GM10266 (cell line): ENCODE measurements at regions not wholly inside any gene's neighbourhood (a gene's known extent, or its start where the extent isn't known, plus 50 kb on each side); places are given as distances from the start of the nearest gene placed in this dataset.
"Not testable (repeated sequence)": the region's sequence is repeated elsewhere in the genome, so short reads cannot be mapped to it uniquely, and the experiment has no call there.

ENCODE experiments used
- DNase-seq: peaks from one replicate; pipeline ENCODE4 v3.0.0; 2012; ENCODE audit errors: extremely low spot score
- CTCF ChIP-seq: IDR thresholded peaks from 2 replicates; pipeline ENCODE4 v1.5.1; 2012; ENCODE audit warnings: mild to moderate bottlenecking, low read depth; ENCODE audit not compliant: control insufficient read depth, insufficient read depth; ENCODE audit errors: missing control alignments

DNA sequence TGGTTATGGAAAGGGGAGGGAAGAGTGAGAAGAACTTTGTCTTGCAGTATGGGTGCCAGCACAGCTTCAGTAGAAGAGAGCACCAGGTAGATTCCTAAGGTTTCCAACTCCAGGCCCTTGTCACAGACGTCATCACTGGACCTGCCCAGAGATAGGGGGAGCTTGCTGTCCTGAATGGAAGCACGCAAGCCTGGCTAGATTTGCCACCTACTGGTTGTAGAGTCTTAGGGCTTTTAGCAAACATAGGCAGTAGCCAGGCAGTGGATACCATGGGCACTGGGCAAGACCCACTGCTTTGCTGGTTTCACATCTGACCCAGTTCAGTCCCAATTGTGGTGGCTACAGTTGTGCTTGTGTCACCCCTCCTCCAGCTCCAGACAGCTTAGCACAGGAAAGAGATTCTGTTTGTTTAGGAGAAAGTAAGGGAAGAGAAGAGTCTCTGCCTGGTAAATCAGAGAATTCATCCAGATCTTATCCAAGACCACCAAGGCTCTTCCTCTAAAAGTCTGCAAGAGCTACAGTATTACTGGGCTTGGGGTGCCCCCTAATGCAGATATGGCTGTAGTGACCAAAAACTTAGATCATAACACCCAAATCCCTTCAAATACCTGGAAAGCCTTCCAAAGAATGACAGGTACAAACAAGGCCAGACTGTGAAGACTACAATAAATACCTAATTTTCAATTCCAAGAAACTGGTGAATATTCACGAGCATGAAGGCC is 158.9 kb downstream of the HINT1 start:
- no peak for TF ChIP-seq CTCF
- DNase-seq, result no peak

GRCh38 chr5:131001507-131001906 is 163.5 kb downstream of the HINT1 start:
- TF ChIP-seq CTCF, result no peak
- no peak for DNase-seq

- DNase-seq, result no peak
- no peak for TF ChIP-seq CTCF
These were observed 164.8 kb downstream of the HINT1 start for GRCh38 chr5:131000289-131000688.

- DNase-seq, result not testable (repeated sequence)
These were observed 168.3 kb downstream of the HINT1 start for GRCh38 chr5:130996720-130997119.

DNA sequence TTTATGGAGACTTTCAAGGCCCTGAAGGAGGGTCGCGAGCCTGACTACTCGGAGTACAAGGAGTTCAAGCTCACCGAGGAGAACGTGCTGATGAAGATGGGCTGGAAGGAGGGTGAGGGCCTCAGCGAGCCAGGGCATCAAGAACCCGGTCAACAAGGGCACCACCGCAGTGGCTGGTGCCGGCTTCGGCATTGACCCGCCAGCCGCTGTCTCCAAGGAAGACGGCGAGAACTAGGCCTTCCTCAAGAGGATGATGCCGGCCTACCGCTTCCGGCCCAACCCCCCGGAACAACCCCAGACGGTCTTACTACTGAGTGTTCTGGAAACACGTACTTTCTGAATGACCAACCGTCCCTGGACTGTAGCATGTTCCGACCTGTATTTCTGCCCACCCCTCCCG is 169.2 kb downstream of the HINT1 start:
- no peak for TF ChIP-seq CTCF
- no peak for DNase-seq

DNA sequence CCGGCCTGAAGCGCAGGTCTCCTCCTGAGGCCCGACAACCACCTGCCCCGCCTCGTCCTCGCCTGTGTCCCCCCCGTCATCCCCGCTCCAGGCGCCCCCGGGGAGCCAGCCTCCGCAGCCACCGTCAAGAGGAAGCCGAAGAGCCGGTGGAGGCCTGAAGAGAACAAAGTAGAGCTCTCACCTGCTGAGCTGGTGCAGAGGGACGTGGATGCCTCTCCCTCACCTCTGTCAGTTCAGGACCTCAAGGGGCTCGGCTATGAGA is 169.9 kb downstream of the HINT1 start:
- no peak for TF ChIP-seq CTCF

DNA sequence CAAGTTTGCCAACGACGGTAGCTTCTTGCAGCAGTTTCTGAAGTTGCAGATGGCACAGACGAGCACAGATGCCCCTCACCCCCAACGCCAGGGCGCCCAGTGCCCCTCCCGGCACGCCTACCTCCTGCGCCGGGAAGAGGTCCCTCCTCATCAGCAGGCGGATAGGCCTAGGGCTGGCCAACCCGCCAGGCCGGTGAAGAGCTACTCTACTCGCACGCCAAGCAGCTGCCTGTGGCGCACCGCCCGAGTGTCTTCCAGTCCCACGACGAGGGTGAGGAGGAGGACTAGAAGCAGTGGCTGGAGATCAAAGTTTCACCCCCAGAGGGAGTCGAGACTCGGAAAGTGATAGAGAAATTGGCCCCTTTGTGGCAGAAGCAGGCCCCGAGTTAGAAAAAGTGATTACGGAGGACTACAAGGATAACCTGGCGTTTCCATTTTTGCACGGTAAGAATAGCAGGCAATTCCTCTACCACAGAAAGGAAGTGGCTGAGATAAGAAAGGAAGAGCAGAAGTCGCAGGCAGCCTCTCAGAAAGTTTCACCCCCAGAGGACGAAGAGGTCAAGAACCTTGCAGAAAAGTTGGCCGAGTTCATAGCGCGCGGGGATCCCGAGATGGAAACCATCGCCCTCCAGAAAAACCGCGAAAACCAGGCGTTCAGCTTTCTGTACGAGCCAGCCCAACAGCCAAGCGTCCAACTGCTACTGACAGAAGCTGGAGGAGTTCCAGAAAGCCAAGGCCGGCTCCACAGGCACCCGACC is 170.4 kb downstream of the HINT1 start:
- no peak for DNase-seq
- TF ChIP-seq CTCF, result no peak

More for the DNA sequence above, 169.9 kb downstream of the HINT1 start:
- DNase-seq, result no peak
